Panc1 (cell line): ENCODE measurements at regions not wholly inside any gene's neighbourhood (a gene's known extent, or its start where the extent isn't known, plus 50 kb on each side); places are given as distances from the start of the nearest gene placed in this dataset.

Source experiments
- POLR2AphosphoS5 ChIP-seq: IDR thresholded peaks from 2 replicates; pipeline ENCODE4 v1.6.1; 2012; ENCODE audit warnings: mild to moderate bottlenecking, low read depth, low read length, moderate library complexity
- REST ChIP-seq, 2 experiments: IDR thresholded peaks; 2 replicates each; pipeline ENCODE4 v1.6.1; 2011 to 2012; ENCODE audit warnings: low read depth in 2 of 2, control low read depth in 1 of 2, low read length in 1 of 2, mild to moderate bottlenecking in 1 of 2, moderate library complexity in 1 of 2; ENCODE audit not compliant: insufficient read depth in 1 of 2
- TCF7L2 ChIP-seq: IDR thresholded peaks from 2 replicates; pipeline ENCODE4 v1.6.1; 2011; ENCODE audit warnings: mild to moderate bottlenecking, low read depth, low read length, inconsistent platforms
- TF ChIP-seq, protein P1 (sequence below): fragments of 450-650 bp; IDR thresholded peaks from 2 replicates; pipeline ENCODE4 v1.5.1; 2017; ENCODE audit warnings: mild to moderate bottlenecking

- TF ChIP-seq, protein P1, sequence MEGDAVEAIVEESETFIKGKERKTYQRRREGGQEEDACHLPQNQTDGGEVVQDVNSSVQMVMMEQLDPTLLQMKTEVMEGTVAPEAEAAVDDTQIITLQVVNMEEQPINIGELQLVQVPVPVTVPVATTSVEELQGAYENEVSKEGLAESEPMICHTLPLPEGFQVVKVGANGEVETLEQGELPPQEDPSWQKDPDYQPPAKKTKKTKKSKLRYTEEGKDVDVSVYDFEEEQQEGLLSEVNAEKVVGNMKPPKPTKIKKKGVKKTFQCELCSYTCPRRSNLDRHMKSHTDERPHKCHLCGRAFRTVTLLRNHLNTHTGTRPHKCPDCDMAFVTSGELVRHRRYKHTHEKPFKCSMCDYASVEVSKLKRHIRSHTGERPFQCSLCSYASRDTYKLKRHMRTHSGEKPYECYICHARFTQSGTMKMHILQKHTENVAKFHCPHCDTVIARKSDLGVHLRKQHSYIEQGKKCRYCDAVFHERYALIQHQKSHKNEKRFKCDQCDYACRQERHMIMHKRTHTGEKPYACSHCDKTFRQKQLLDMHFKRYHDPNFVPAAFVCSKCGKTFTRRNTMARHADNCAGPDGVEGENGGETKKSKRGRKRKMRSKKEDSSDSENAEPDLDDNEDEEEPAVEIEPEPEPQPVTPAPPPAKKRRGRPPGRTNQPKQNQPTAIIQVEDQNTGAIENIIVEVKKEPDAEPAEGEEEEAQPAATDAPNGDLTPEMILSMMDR, result no peak
- TF ChIP-seq POLR2AphosphoS5, result no peak
- no peak for TF ChIP-seq TCF7L2
- no peak for TF ChIP-seq REST (IDR thresholded peaks at IDR 0.05; ENCODE audit: insufficient read depth in 1 of 2, low read depth in 2 of 2, low read length in 1 of 2)
Measured at GRCh38 chr10:10829576-10829975, 188.1 kb upstream of the CELF2 start.
